ENCODE measurements at regions not wholly inside any gene's neighbourhood (a gene's known extent, or its start where the extent isn't known, plus 50 kb on each side); places are given as distances from the start of the nearest gene placed in this dataset.

DNA sequence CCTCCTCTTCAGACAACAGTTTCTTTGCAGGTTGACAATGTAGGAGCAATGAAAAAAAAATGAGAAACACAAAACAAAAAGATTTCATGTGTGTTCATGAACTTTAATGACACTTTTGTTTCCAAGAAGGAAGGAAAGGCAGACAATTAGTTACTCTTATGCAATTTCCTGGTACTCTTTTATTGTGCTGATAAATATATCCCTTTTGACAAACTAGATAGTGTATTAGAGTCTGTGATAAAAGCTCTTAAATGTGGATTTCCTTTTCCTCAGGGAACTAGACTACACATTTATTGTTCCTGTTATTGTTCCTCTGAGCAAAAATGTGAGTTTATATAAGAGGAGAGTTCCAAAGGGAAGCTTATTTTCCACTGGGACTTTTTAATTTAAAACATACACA lies 188.7 kb upstream of the NRXN1 start:
- no peak for DNase-seq (ENCODE audit: low read depth)
- Histone ChIP-seq H3K36me3 (ENCODE audit: control insufficient read depth, insufficient read depth, low read length) (no peaks in the 10 kb centered on the region), H3K27me3 (ENCODE audit: control insufficient read depth, insufficient read depth, low read length) (no peaks in the 10 kb centered on the region), H3K4me3 (ENCODE audit: low read depth, low read length) (no peak overlapping the region)
- TF ChIP-seq, protein P1, sequence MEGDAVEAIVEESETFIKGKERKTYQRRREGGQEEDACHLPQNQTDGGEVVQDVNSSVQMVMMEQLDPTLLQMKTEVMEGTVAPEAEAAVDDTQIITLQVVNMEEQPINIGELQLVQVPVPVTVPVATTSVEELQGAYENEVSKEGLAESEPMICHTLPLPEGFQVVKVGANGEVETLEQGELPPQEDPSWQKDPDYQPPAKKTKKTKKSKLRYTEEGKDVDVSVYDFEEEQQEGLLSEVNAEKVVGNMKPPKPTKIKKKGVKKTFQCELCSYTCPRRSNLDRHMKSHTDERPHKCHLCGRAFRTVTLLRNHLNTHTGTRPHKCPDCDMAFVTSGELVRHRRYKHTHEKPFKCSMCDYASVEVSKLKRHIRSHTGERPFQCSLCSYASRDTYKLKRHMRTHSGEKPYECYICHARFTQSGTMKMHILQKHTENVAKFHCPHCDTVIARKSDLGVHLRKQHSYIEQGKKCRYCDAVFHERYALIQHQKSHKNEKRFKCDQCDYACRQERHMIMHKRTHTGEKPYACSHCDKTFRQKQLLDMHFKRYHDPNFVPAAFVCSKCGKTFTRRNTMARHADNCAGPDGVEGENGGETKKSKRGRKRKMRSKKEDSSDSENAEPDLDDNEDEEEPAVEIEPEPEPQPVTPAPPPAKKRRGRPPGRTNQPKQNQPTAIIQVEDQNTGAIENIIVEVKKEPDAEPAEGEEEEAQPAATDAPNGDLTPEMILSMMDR (IDR thresholded peaks at IDR 0.05; ENCODE audit: insufficient read depth, low read length, poor library complexity, severe bottlenecking): no peak

DNA sequence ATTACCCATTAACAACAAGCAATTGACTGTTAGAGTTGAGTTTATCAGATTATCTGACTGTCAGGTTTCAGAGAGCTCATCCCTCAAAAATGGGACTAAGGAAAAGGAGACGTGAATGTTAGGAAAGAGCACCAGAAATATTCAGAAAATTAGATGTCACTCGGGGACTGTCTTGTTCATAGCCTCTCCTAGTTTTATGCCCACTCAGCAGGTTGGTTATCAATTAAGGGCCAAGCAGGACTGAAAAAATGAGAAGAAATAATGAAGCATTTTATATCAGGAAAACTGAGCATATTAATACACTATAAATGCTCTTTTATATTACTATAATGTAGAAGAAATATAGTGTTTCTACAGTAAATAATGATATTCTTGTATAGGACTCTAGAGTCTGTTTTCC lies 188.1 kb upstream of the NRXN1 start:
- Histone ChIP-seq H3K4me3 (ENCODE audit: low read depth, low read length) (no peak overlapping the region), H3K27me3 (ENCODE audit: control insufficient read depth, insufficient read depth, low read length) (no peaks in the 10 kb centered on the region), H3K36me3 (ENCODE audit: control insufficient read depth, insufficient read depth, low read length) (no peaks in the 10 kb centered on the region)
- DNase-seq (ENCODE audit: low read depth): no peak
- TF ChIP-seq, protein P1 (IDR thresholded peaks at IDR 0.05; ENCODE audit: insufficient read depth, low read length, poor library complexity, severe bottlenecking): no peak

DNA sequence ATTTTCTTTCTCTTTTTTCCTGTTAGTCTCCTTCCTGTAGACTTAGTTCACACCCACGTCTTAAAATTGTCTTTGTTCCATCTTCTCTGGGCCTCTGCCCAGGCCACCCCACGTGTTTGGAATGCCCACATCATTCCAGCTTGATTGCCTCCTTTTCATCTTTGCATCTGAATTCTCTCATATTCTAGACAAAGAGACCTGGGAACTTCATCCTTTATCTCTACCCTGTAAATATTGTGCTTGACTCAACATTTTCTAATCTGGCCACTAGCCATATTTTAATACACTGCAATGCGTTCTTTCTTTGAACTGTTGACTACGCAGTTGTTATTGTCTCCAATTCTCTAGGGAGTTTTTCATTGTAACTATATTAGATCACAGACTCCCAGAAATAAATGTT lies 187.5 kb upstream of the NRXN1 start:
- Histone ChIP-seq H3K27me3 (ENCODE audit: control insufficient read depth, insufficient read depth, low read length) (no peaks in the 10 kb centered on the region), H3K36me3 (ENCODE audit: control insufficient read depth, insufficient read depth, low read length) (no peaks in the 10 kb centered on the region), H3K4me3 (ENCODE audit: low read depth, low read length) (no peak overlapping the region)
- DNase-seq (ENCODE audit: low read depth): no peak
- TF ChIP-seq, protein P1 (IDR thresholded peaks at IDR 0.05; ENCODE audit: insufficient read depth, low read length, poor library complexity, severe bottlenecking): no peak

DNA sequence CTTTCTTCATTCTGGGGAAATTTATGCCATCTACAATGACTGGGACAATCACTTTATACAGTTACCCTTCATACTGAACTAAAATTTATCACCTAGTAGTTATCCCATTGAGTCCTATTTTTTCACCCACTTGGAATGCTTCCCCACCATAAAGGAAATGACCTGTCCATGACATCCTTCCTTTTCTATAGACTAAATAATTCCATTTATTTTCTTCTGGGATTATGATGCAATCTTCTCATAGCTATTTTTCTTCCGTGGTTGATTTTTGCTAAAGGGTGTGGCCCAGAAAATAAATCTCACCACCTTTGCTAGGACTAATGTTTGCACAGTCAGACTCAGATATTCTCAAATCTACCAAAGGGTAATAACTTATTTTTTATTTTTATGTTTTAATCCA lies 186.1 kb upstream of the NRXN1 start:
- no peaks in the 10 kb centered on the region for H3K36me3 ChIP-seq (ENCODE audit: control insufficient read depth, insufficient read depth, low read length)
- no peaks in the 10 kb centered on the region for H3K27me3 ChIP-seq (ENCODE audit: control insufficient read depth, insufficient read depth, low read length)
- no peak for DNase-seq (ENCODE audit: low read depth)
- TF ChIP-seq, protein P1 (IDR thresholded peaks at IDR 0.05; ENCODE audit: insufficient read depth, low read length, poor library complexity, severe bottlenecking): no peak
- H3K4me3 ChIP-seq (ENCODE audit: low read depth, low read length): no peak overlapping the region

DNA sequence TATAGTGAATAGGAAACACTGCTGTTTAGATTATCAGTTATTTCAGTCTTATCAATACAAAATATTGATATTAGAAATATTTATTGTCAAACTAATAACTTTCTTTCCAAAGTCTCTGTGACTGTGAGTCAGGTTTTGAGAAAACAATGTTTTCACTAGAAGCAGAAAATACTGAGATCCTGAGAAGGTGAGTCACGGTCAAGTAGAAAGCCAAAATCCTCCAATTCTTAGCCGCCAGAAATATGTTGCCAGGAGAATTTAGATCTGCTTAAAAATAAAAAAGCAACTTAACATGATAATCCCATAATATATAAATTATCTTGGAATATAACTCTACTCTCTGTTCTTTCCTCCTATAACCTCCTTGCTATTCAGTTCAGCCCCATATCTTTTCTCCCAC lies 181.9 kb upstream of the NRXN1 start:
- DNase-seq (ENCODE audit: low read depth): no peak

GRCh38 chr2:51212374-51212773 lies 180.4 kb upstream of the NRXN1 start:
- H3K4me3 ChIP-seq (ENCODE audit: low read depth, low read length): no peak overlapping the region
- TF ChIP-seq, protein P1 (IDR thresholded peaks at IDR 0.05; ENCODE audit: insufficient read depth, low read length, poor library complexity, severe bottlenecking): no peak
- H3K36me3 ChIP-seq (ENCODE audit: control insufficient read depth, insufficient read depth, low read length): no peaks in the 10 kb centered on the region
- H3K27me3 ChIP-seq (ENCODE audit: control insufficient read depth, insufficient read depth, low read length): no peaks in the 10 kb centered on the region
- DNase-seq (ENCODE audit: low read depth): no peak

More for the DNA sequence above, 181.9 kb upstream of the NRXN1 start:
- no peak overlapping the region for H3K4me3 ChIP-seq (ENCODE audit: low read depth, low read length)
- TF ChIP-seq, protein P1 (IDR thresholded peaks at IDR 0.05; ENCODE audit: insufficient read depth, low read length, poor library complexity, severe bottlenecking): no peak
- no peaks in the 10 kb centered on the region for H3K27me3 ChIP-seq (ENCODE audit: control insufficient read depth, insufficient read depth, low read length)
- no peaks in the 10 kb centered on the region for H3K36me3 ChIP-seq (ENCODE audit: control insufficient read depth, insufficient read depth, low read length)
